Cardiac muscle cell (in vitro differentiated cells and primary cell): ENCODE measurements at regions not wholly inside any gene's neighbourhood (a gene's known extent, or its start where the extent isn't known, plus 50 kb on each side); places are given as distances from the start of the nearest gene placed in this dataset.

Source experiments
- DNase-seq, 2 donors: peaks; one replicate each; pipeline versions ENCODE4 v3.0.0 to v3.0.0-alpha.2; 2010 to 2017; ENCODE audit warnings: low read depth in 1 of 2, low spot score in 1 of 2
- H3K27ac ChIP-seq: fragments of 200-600 bp; sonication (generic); 2 replicates; pipeline ENCODE4 v1.5.1; 2016
- H3K27me3 ChIP-seq: fragments of 200-600 bp; sonication (generic); 2 replicates; pipeline ENCODE4 v1.6.0; 2016; ENCODE audit warnings: control low read depth
- H3K36me3 ChIP-seq: fragments of 200-600 bp; sonication (generic); 2 replicates; pipeline ENCODE4 v1.5.1; 2016; ENCODE audit warnings: control low read depth
- H3K4me1 ChIP-seq: fragments of 200-600 bp; sonication (generic); 2 replicates; pipeline ENCODE4 v1.8.1; 2017; ENCODE audit warnings: low read depth, mild to moderate bottlenecking, mixed run types
- H3K4me3 ChIP-seq: fragments of 200-600 bp; sonication (generic); 2 replicates; pipeline ENCODE4 v1.5.1; 2016; ENCODE audit warnings: mild to moderate bottlenecking
- H3K9me3 ChIP-seq: fragments of 200-600 bp; sonication (generic); 2 replicates; pipeline ENCODE4 v1.5.1; 2017; ENCODE audit warnings: low read depth, mild to moderate bottlenecking, control low read depth
- CTCF ChIP-seq: IDR thresholded peaks from 2 replicates; pipeline ENCODE4 v1.5.1; 2012; ENCODE audit warnings: low read depth, mild to moderate bottlenecking, low read length

GRCh38 chr16:27695161-27695560 is 145.2 kb downstream of the KATNIP start:
- no peaks in the 10 kb centered on the region for H3K36me3 ChIP-seq
- H3K9me3 ChIP-seq, result no peaks in the 10 kb centered on the region
- no peak overlapping the region for H3K4me3 ChIP-seq
- TF ChIP-seq CTCF, result no peak
- DNase-seq, result no peak
- no peaks in the 10 kb centered on the region for H3K27me3 ChIP-seq
- H3K27ac ChIP-seq, result no peak overlapping the region
- no peaks in the 10 kb centered on the region for H3K4me1 ChIP-seq

- DNase-seq, result peak in 1 of 2 donors; percentile 60
- Histone ChIP-seq H3K27ac (no peak overlapping the region), H3K36me3 (no peaks in the 10 kb centered on the region), H3K4me3 (no peak overlapping the region), H3K9me3 (no peaks in the 10 kb centered on the region), H3K27me3 (no peaks in the 10 kb centered on the region), H3K4me1 (no peaks in the 10 kb centered on the region)
- peak; percentile 56 for TF ChIP-seq CTCF
Observed at GRCh38 chr16:27698266-27698665, 148.3 kb downstream of the KATNIP start.

- H3K27me3 ChIP-seq, result no peaks in the 10 kb centered on the region
- H3K27ac ChIP-seq, result no peak overlapping the region
- H3K4me3 ChIP-seq, result no peak overlapping the region
- no peak for TF ChIP-seq CTCF
- H3K36me3 ChIP-seq, result no peaks in the 10 kb centered on the region
- no peak for DNase-seq
- no peaks in the 10 kb centered on the region for H3K9me3 ChIP-seq
- no peaks in the 10 kb centered on the region for H3K4me1 ChIP-seq
Observed at GRCh38 chr16:27698746-27699145, 148.8 kb downstream of the KATNIP start.

GRCh38 chr16:27699540-27699939 is 149.6 kb downstream of the KATNIP start:
- TF ChIP-seq CTCF, result no peak

GRCh38 chr16:27700304-27700995 is 150.5 kb downstream of the KATNIP start:
- Histone ChIP-seq H3K36me3 (no peaks in the 10 kb centered on the region), H3K9me3 (no peaks in the 10 kb centered on the region), H3K27ac (no peak overlapping the region), H3K4me3 (no peak overlapping the region), H3K27me3 (no peaks in the 10 kb centered on the region), H3K4me1 (no peaks in the 10 kb centered on the region)
- DNase-seq, result no peak
- TF ChIP-seq CTCF, result no peak

More at GRCh38 chr16:27699540-27699939, 149.6 kb downstream of the KATNIP start:
- Histone ChIP-seq H3K27me3 (no peaks in the 10 kb centered on the region), H3K4me3 (no peak overlapping the region), H3K9me3 (no peaks in the 10 kb centered on the region), H3K27ac (no peak overlapping the region), H3K4me1 (no peaks in the 10 kb centered on the region), H3K36me3 (no peaks in the 10 kb centered on the region)
- DNase-seq, result no peak
